NT2/D1 (cell line): ENCODE measurements at regions not wholly inside any gene's neighbourhood (a gene's known extent, or its start where the extent isn't known, plus 50 kb on each side); places are given as distances from the start of the nearest gene placed in this dataset.

Experiments used
- DNase-seq: peaks from one replicate; pipeline ENCODE4 v3.0.0-alpha.2; 2011; ENCODE audit warnings: low read depth, low spot score
- H3K27me3 ChIP-seq: 2 replicates; pipeline ENCODE4 v1.6.0; 2011; ENCODE audit warnings: mild to moderate bottlenecking; ENCODE audit not compliant: insufficient read length, insufficient read depth
- H3K36me3 ChIP-seq: 2 replicates; pipeline ENCODE4 v1.6.1; 2011; ENCODE audit warnings: mild to moderate bottlenecking, low read length, mixed read lengths; ENCODE audit not compliant: insufficient read depth, insufficient read length
- H3K4me1 ChIP-seq: 2 replicates; pipeline ENCODE4 v1.5.1; 2011; ENCODE audit not compliant: insufficient read depth, insufficient read length
- H3K4me3 ChIP-seq: 2 replicates; pipeline ENCODE4 v1.5.1; 2011; ENCODE audit warnings: low read depth; ENCODE audit not compliant: insufficient read length
- H3K9ac ChIP-seq: 2 replicates; pipeline ENCODE4 v1.6.0; 2011; ENCODE audit warnings: low read depth; ENCODE audit not compliant: insufficient read length
- H3K9me3 ChIP-seq: 2 replicates; pipeline ENCODE4 v1.5.1; 2011; ENCODE audit warnings: mild to moderate bottlenecking, low read length; ENCODE audit not compliant: insufficient read depth
- SUZ12 ChIP-seq: IDR thresholded peaks from 2 replicates; pipeline ENCODE4 v1.6.1; 2011; ENCODE audit not compliant: insufficient read length, insufficient read depth; ENCODE audit errors: extremely low read depth
- YY1 ChIP-seq: IDR thresholded peaks from 2 replicates; pipeline ENCODE4 v1.6.1; 2011; ENCODE audit not compliant: insufficient read length, insufficient read depth
- ZNF274 ChIP-seq: IDR thresholded peaks from 2 replicates; pipeline ENCODE4 v1.6.1; 2011; ENCODE audit warnings: mild to moderate bottlenecking, low read depth, low read length

GRCh38 chr10:117936976-117937375 is 109.8 kb downstream of the RAB11FIP2 start:
- no peak overlapping the region for H3K4me3 ChIP-seq
- H3K36me3 ChIP-seq, result no peaks in the 10 kb centered on the region
- TF ChIP-seq SUZ12, result no peak
- no peak for TF ChIP-seq ZNF274
- TF ChIP-seq YY1, result no peak
- peaks cover 2% of the 10 kb centered on the region for H3K4me1 ChIP-seq
- DNase-seq, result no peak
- no peaks in the 10 kb centered on the region for H3K27me3 ChIP-seq
- H3K9ac ChIP-seq, result no peak overlapping the region
- H3K9me3 ChIP-seq, result no peaks in the 10 kb centered on the region

- no peak overlapping the region for H3K4me3 ChIP-seq
- H3K4me1 ChIP-seq, result peaks cover 2% of the 10 kb centered on the region
- TF ChIP-seq SUZ12, result no peak
- no peak for TF ChIP-seq YY1
- no peak for TF ChIP-seq ZNF274
- no peaks in the 10 kb centered on the region for H3K36me3 ChIP-seq
- H3K9ac ChIP-seq, result no peak overlapping the region
- no peak for DNase-seq
- H3K9me3 ChIP-seq, result no peaks in the 10 kb centered on the region
- no peaks in the 10 kb centered on the region for H3K27me3 ChIP-seq
Observed at GRCh38 chr10:117938104-117938503, 108.6 kb downstream of the RAB11FIP2 start.

- H3K9me3 ChIP-seq, result no peaks in the 10 kb centered on the region; the same call in 1 of the 2 replicates
- no peaks in the 10 kb centered on the region for H3K27me3 ChIP-seq
- H3K9ac ChIP-seq, result no peak overlapping the region
- H3K36me3 ChIP-seq, result no peaks in the 10 kb centered on the region
- H3K4me3 ChIP-seq, result no peak overlapping the region
- DNase-seq, result no peak
- no peaks in the 10 kb centered on the region for H3K4me1 ChIP-seq
- TF ChIP-seq ZNF274 (no peak), SUZ12 (no peak), YY1 (no peak)
Observed at GRCh38 chr10:117942226-117942625, 104.5 kb downstream of the RAB11FIP2 start.

GRCh38 chr10:117944676-117945447 is 101.9 kb downstream of the RAB11FIP2 start:
- Histone ChIP-seq H3K36me3 (no peaks in the 10 kb centered on the region), H3K9ac (no peak overlapping the region), H3K9me3 (no peaks in the 10 kb centered on the region; the same call in 1 of the 2 replicates), H3K4me1 (no peaks in the 10 kb centered on the region), H3K27me3 (no peaks in the 10 kb centered on the region), H3K4me3 (no peak overlapping the region)
- TF ChIP-seq YY1, result no peak
- no peak for DNase-seq

- DNase-seq, result no peak
- TF ChIP-seq ZNF274 (no peak), YY1 (no peak), SUZ12 (no peak)
- no peaks in the 10 kb centered on the region for H3K27me3 ChIP-seq
- no peak overlapping the region for H3K9ac ChIP-seq
- H3K4me1 ChIP-seq, result no peaks in the 10 kb centered on the region
- no peaks in the 10 kb centered on the region for H3K36me3 ChIP-seq
- H3K4me3 ChIP-seq, result no peak overlapping the region
- no peaks in the 10 kb centered on the region; the same call in 1 of the 2 replicates for H3K9me3 ChIP-seq
Observed at GRCh38 chr10:117945651-117946050, 101.1 kb downstream of the RAB11FIP2 start.

GRCh38 chr10:117946525-117947070 is 100.1 kb downstream of the RAB11FIP2 start:
- Histone ChIP-seq H3K4me3 (no peak overlapping the region), H3K9me3 (no peaks in the 10 kb centered on the region; the same call in 1 of the 2 replicates), H3K36me3 (no peaks in the 10 kb centered on the region), H3K4me1 (no peaks in the 10 kb centered on the region), H3K27me3 (no peaks in the 10 kb centered on the region), H3K9ac (no peak overlapping the region)
- TF ChIP-seq YY1 (no peak), ZNF274 (no peak), SUZ12 (no peak)
- no peak for DNase-seq

- H3K27me3 ChIP-seq, result no peaks in the 10 kb centered on the region
- TF ChIP-seq SUZ12 (no peak), ZNF274 (no peak), YY1 (no peak)
- H3K9me3 ChIP-seq, result no peaks in the 10 kb centered on the region; the same call in 1 of the 2 replicates
- no peak overlapping the region for H3K9ac ChIP-seq
- no peak overlapping the region for H3K4me3 ChIP-seq
- H3K36me3 ChIP-seq, result no peaks in the 10 kb centered on the region
- no peaks in the 10 kb centered on the region for H3K4me1 ChIP-seq
- no peak for DNase-seq
Observed at GRCh38 chr10:117948493-117948892, 98.2 kb downstream of the RAB11FIP2 start.

- TF ChIP-seq ZNF274 (no peak), SUZ12 (no peak), YY1 (no peak)
- H3K9me3 ChIP-seq, result no peaks in the 10 kb centered on the region; the same call in 1 of the 2 replicates
- H3K4me1 ChIP-seq, result no peaks in the 10 kb centered on the region
- no peak overlapping the region for H3K9ac ChIP-seq
- no peaks in the 10 kb centered on the region for H3K27me3 ChIP-seq
- no peak overlapping the region for H3K4me3 ChIP-seq
- no peaks in the 10 kb centered on the region for H3K36me3 ChIP-seq
- DNase-seq, result no peak
Observed at GRCh38 chr10:117950408-117950807, 96.3 kb downstream of the RAB11FIP2 start.
